ENCODE measurements at regions not wholly inside any gene's neighbourhood (a gene's known extent, or its start where the extent isn't known, plus 50 kb on each side); places are given as distances from the start of the nearest gene placed in this dataset.

GRCh38 chr5:109929376-109929775, 239.6 kb downstream of the MAN2A1 start:
- Histone ChIP-seq H3K27me3 (ENCODE audit: control insufficient read depth, insufficient read depth, low read length) (no peaks in the 10 kb centered on the region), H3K36me3 (ENCODE audit: control insufficient read depth, insufficient read depth, low read length) (no peaks in the 10 kb centered on the region), H3K4me3 (ENCODE audit: low read depth, low read length) (no peak overlapping the region)
- no peak for TF ChIP-seq CTCF (IDR thresholded peaks at IDR 0.05; ENCODE audit: insufficient read depth, low read depth, low read length)
- POLR2A ChIA-PET = no interaction called here
- DNase-seq (ENCODE audit: low read depth) = no peak
- CTCF ChIA-PET = no interaction called here

- no peak overlapping the region for H3K4me3 ChIP-seq (ENCODE audit: low read depth, low read length)
- DNase-seq (ENCODE audit: low read depth) = no peak
- H3K36me3 ChIP-seq (ENCODE audit: control insufficient read depth, insufficient read depth, low read length) = no peaks in the 10 kb centered on the region
- no peaks in the 10 kb centered on the region for H3K27me3 ChIP-seq (ENCODE audit: control insufficient read depth, insufficient read depth, low read length)
- ChIA-PET CTCF (no interaction called here), POLR2A (no interaction called here)
- TF ChIP-seq CTCF (IDR thresholded peaks at IDR 0.05; ENCODE audit: insufficient read depth, low read depth, low read length) = no peak
These were observed 240.2 kb downstream of the MAN2A1 start for GRCh38 chr5:109929911-109930310.

GRCh38 chr5:109931049-109931780, 241.5 kb downstream of the MAN2A1 start:
- DNase-seq (ENCODE audit: low read depth) = no peak
- ChIA-PET POLR2A (no interaction called here), CTCF (interaction anchor here (1.0 to 1.2 kb wide), 2 partner anchors 10 to 11 kb away, joined by 3 read pairs; no protein-coding TSS in a partner anchor)
- no peaks in the 10 kb centered on the region for H3K27me3 ChIP-seq (ENCODE audit: control insufficient read depth, insufficient read depth, low read length)
- H3K36me3 ChIP-seq (ENCODE audit: control insufficient read depth, insufficient read depth, low read length) = no peaks in the 10 kb centered on the region
- no peak overlapping the region for H3K4me3 ChIP-seq (ENCODE audit: low read depth, low read length)
- TF ChIP-seq CTCF (IDR thresholded peaks at IDR 0.05; ENCODE audit: insufficient read depth, low read depth, low read length) = no peak

- no peak for DNase-seq (ENCODE audit: low read depth)
- POLR2A ChIA-PET = no interaction called here
- TF ChIP-seq CTCF (IDR thresholded peaks at IDR 0.05; ENCODE audit: insufficient read depth, low read depth, low read length) = no peak
- no peak overlapping the region for H3K4me3 ChIP-seq (ENCODE audit: low read depth, low read length)
- H3K27me3 ChIP-seq (ENCODE audit: control insufficient read depth, insufficient read depth, low read length) = no peaks in the 10 kb centered on the region
- CTCF ChIA-PET = interaction anchor here (0.8 kb wide), 1 partner anchor 9 kb away, joined by 3 read pairs; no protein-coding TSS in a partner anchor
- no peaks in the 10 kb centered on the region for H3K36me3 ChIP-seq (ENCODE audit: control insufficient read depth, insufficient read depth, low read length)
These were observed 246.2 kb downstream of the MAN2A1 start for GRCh38 chr5:109935833-109936490.

GRCh38 chr5:109936996-109937395, 247.3 kb downstream of the MAN2A1 start:
- no peak for DNase-seq (ENCODE audit: low read depth)
- Histone ChIP-seq H3K27me3 (ENCODE audit: control insufficient read depth, insufficient read depth, low read length) (no peaks in the 10 kb centered on the region), H3K36me3 (ENCODE audit: control insufficient read depth, insufficient read depth, low read length) (no peaks in the 10 kb centered on the region), H3K4me3 (ENCODE audit: low read depth, low read length) (no peak overlapping the region)
- ChIA-PET CTCF (interaction anchor here (0.8 kb wide), 1 partner anchor 10 kb away, joined by 3 read pairs; no protein-coding TSS in a partner anchor), POLR2A (no interaction called here)
- TF ChIP-seq CTCF (IDR thresholded peaks at IDR 0.05; ENCODE audit: insufficient read depth, low read depth, low read length) = no peak
